Brain microvascular endothelial cell (primary cell): ENCODE measurements at regions not wholly inside any gene's neighbourhood (a gene's known extent, or its start where the extent isn't known, plus 50 kb on each side); places are given as distances from the start of the nearest gene placed in this dataset.

Experiments
- DNase-seq: peaks from one replicate; pipeline ENCODE4 v3.0.0-alpha.2; 2020
- H3K27ac ChIP-seq: fragments of 250-450 bp; sonication (Bioruptor Pico); 2 replicates; pipeline ENCODE4 v1.5.1; 2020; ENCODE audit warnings: mild to moderate bottlenecking, moderate library complexity
- H3K27me3 ChIP-seq: fragments of 250-450 bp; sonication (Bioruptor Pico); replicated peaks from 2 replicates; pipeline ENCODE4 v1.5.1; 2020; ENCODE audit warnings: mild to moderate bottlenecking
- H3K36me3 ChIP-seq: fragments of 250-450 bp; sonication (Bioruptor Pico); replicated peaks from 2 replicates; pipeline ENCODE4 v1.5.1; 2020; ENCODE audit warnings: mild to moderate bottlenecking
- H3K4me3 ChIP-seq: 2 replicates; pipeline ENCODE4 v1.5.1; 2011; ENCODE audit warnings: low read depth, mild to moderate bottlenecking, control low read depth, low read length, moderate library complexity
- CTCF ChIP-seq: IDR thresholded peaks from 2 replicates; pipeline ENCODE4 v1.5.1; 2011; ENCODE audit warnings: low read depth, mild to moderate bottlenecking, moderate library complexity, low read length, control low read depth, inconsistent platforms; ENCODE audit errors: missing control alignments
- in situ Hi-C: cut with HindIII; loops from 2 replicates; pipeline ENCODE4 v1.10.0; 2017; ENCODE audit warnings: low sequenced_read_pairs, low pct_ligation_motif_present

GRCh38 chr2:150858382-150858781, 370.9 kb upstream of the RND3 start:
- no peaks in the 10 kb centered on the region for H3K27me3 ChIP-seq
- DNase-seq, result no peak
- H3K27ac ChIP-seq, result no peak overlapping the region
- H3K4me3 ChIP-seq, result no peak overlapping the region
- in situ Hi-C loops, result no loop called here
- TF ChIP-seq CTCF, result no peak
- H3K36me3 ChIP-seq, result no peaks in the 10 kb centered on the region

- TF ChIP-seq CTCF, result no peak
- Histone ChIP-seq H3K27ac (no peak overlapping the region), H3K4me3 (no peak overlapping the region), H3K27me3 (no peaks in the 10 kb centered on the region), H3K36me3 (no peaks in the 10 kb centered on the region)
- no peak for DNase-seq
- in situ Hi-C loops, result no loop called here
Observed at GRCh38 chr2:150856596-150857281, 369.3 kb upstream of the RND3 start.

- in situ Hi-C loops, result no loop called here
- Histone ChIP-seq H3K27ac (no peak overlapping the region), H3K36me3 (no peaks in the 10 kb centered on the region), H3K27me3 (no peaks in the 10 kb centered on the region), H3K4me3 (no peak overlapping the region)
- TF ChIP-seq CTCF, result no peak
- no peak for DNase-seq
Observed at GRCh38 chr2:150853263-150853662, 365.8 kb upstream of the RND3 start.

- Histone ChIP-seq H3K36me3 (no peaks in the 10 kb centered on the region), H3K27me3 (no peaks in the 10 kb centered on the region), H3K27ac (no peak overlapping the region)
Observed at GRCh38 chr2:150850641-150851040, 363.2 kb upstream of the RND3 start.

GRCh38 chr2:150847578-150847977, 360.1 kb upstream of the RND3 start:
- no peak for DNase-seq
- Histone ChIP-seq H3K36me3 (no peaks in the 10 kb centered on the region), H3K4me3 (no peak overlapping the region), H3K27me3 (no peaks in the 10 kb centered on the region), H3K27ac (no peak overlapping the region)
- TF ChIP-seq CTCF, result no peak
- in situ Hi-C loops, result no loop called here

More at GRCh38 chr2:150850641-150851040, 363.2 kb upstream of the RND3 start:
- no peak for DNase-seq
- TF ChIP-seq CTCF, result no peak
- in situ Hi-C loops, result no loop called here
- H3K4me3 ChIP-seq, result no peak overlapping the region

GRCh38 chr2:150846691-150847090, 359.2 kb upstream of the RND3 start:
- Histone ChIP-seq H3K27ac (no peak overlapping the region), H3K4me3 (no peak overlapping the region), H3K27me3 (no peaks in the 10 kb centered on the region), H3K36me3 (no peaks in the 10 kb centered on the region)
- no peak for DNase-seq
- in situ Hi-C loops, result no loop called here
- TF ChIP-seq CTCF, result no peak
